Neural progenitor cell (in vitro differentiated cells): ENCODE measurements at regions not wholly inside any gene's neighbourhood (a gene's known extent, or its start where the extent isn't known, plus 50 kb on each side); places are given as distances from the start of the nearest gene placed in this dataset. TPM values are rescaled to one million over a fixed set of nuclear protein-coding genes. Genes with fewer than 3 reads are reported as not detected.

Experiments
- DNase-seq: peaks from one replicate; pipeline ENCODE4 v3.0.0-alpha.2; 2016; ENCODE audit warnings: low spot score
- H2AFZ ChIP-seq: fragments of 200-600 bp; sonication (generic); replicated peaks from 2 replicates; pipeline ENCODE4 v1.6.1; 2016; ENCODE audit warnings: antibody characterized with exemption
- H3F3A ChIP-seq: fragments of 200-600 bp; sonication (generic); 2 replicates; pipeline ENCODE4 v1.6.1; 2016; ENCODE audit warnings: antibody characterized with exemption, low read depth
- H3K27ac ChIP-seq: fragments of 200-600 bp; sonication (generic); 2 replicates; pipeline ENCODE4 v1.5.1; 2016; ENCODE audit warnings: mild to moderate bottlenecking
- H3K27me3 ChIP-seq: fragments of 200-600 bp; sonication (generic); 2 replicates; pipeline ENCODE4 v1.6.1; 2016; ENCODE audit warnings: mild to moderate bottlenecking, moderate library complexity
- H3K36me3 ChIP-seq: fragments of 200-600 bp; sonication (generic); 2 replicates; pipeline ENCODE4 v1.5.1; 2016
- H3K4me1 ChIP-seq: fragments of 200-600 bp; sonication (generic); 2 replicates; pipeline ENCODE4 v1.6.1; 2016; ENCODE audit warnings: mixed run types
- H3K4me2 ChIP-seq: fragments of 200-600 bp; sonication (generic); 2 replicates; pipeline ENCODE4 v1.6.1; 2016
- H3K4me3 ChIP-seq: fragments of 200-600 bp; sonication (generic); 2 replicates; pipeline ENCODE4 v1.5.1; 2016
- H3K79me2 ChIP-seq: fragments of 200-600 bp; sonication (generic); 2 replicates; pipeline ENCODE4 v1.6.1; 2016; ENCODE audit warnings: low read depth
- H3K9ac ChIP-seq: fragments of 200-600 bp; sonication (generic); 2 replicates; pipeline ENCODE4 v1.6.1; 2016
- H3K9me3 ChIP-seq: fragments of 200-600 bp; sonication (generic); 2 replicates; pipeline ENCODE4 v1.5.1; 2016; ENCODE audit warnings: low read depth
- H4K20me1 ChIP-seq: fragments of 200-600 bp; sonication (generic); 2 replicates; pipeline ENCODE4 v1.6.1; 2016; ENCODE audit warnings: low read depth
- H3K27ac Mint-ChIP-seq: 3 replicates; pipeline ENCODE4 v1.8.0; 2021; ENCODE audit warnings: mixed read lengths
- H3K27me3 Mint-ChIP-seq: 2 replicates; pipeline ENCODE4 v1.8.0; 2022; ENCODE audit warnings: low read depth, mild to moderate bottlenecking, inconsistent platforms, moderate library complexity, mixed read lengths; ENCODE audit not compliant: insufficient read depth
- H3K36me3 Mint-ChIP-seq: 3 replicates; pipeline ENCODE4 v1.8.0; 2021; ENCODE audit warnings: mixed read lengths
- H3K4me1 Mint-ChIP-seq: 3 replicates; pipeline ENCODE4 v1.8.0; 2021; ENCODE audit warnings: mixed read lengths
- H3K4me3 Mint-ChIP-seq: 3 replicates; pipeline ENCODE4 v1.8.0; 2021; ENCODE audit warnings: mild to moderate bottlenecking, moderate library complexity, mixed read lengths
- H3K9me3 Mint-ChIP-seq: 3 replicates; pipeline ENCODE4 v1.8.0; 2020; ENCODE audit warnings: mixed read lengths
- CTCF ChIP-seq: fragments of 200-600 bp; sonication (generic); IDR thresholded peaks from 2 replicates; pipeline ENCODE4 v1.5.1; 2017; ENCODE audit warnings: antibody characterized with exemption, mild to moderate bottlenecking
- EZH2 ChIP-seq: fragments of 200-600 bp; sonication (generic); IDR thresholded peaks from 2 replicates; pipeline ENCODE4 v1.6.1; 2017; ENCODE audit warnings: antibody characterized with exemption, mild to moderate bottlenecking, moderate library complexity
- EZH2phosphoT487 ChIP-seq: fragments of 200-600 bp; sonication (generic); IDR thresholded peaks from 2 replicates; pipeline ENCODE4 v1.6.1; 2017; ENCODE audit warnings: antibody characterized with exemption
- microRNA-seq: library from miRNA; unstranded; fragments of <30 nt; microRNA quantifications from one replicate; pipeline ENCODE4, GENCODE V29; 2016
- small RNA-seq: library from RNA; depleted of rRNA; stranded (forward); fragments of <200 nt; gene quantifications from one replicate; pipeline ENCODE3, GENCODE V24; 2015

GRCh38 chr9:93730217-93730616, 153.8 kb downstream of the PHF2 start:
- Histone ChIP-seq H3F3A (no peaks in the 10 kb centered on the region), H3K36me3 (no peaks in the 10 kb centered on the region), H4K20me1 (no peaks in the 10 kb centered on the region), H3K27ac (no peak overlapping the region), H3K79me2 (no peaks in the 10 kb centered on the region), H3K4me2 (no peak overlapping the region), H3K4me3 (no peak overlapping the region), H2AFZ (no peak overlapping the region), H3K27me3 (no peaks in the 10 kb centered on the region), H3K9me3 (peaks cover 14% of the 10 kb centered on the region), H3K9ac (no peak overlapping the region), H3K4me1 (no peaks in the 10 kb centered on the region)
- no peak overlapping the region for H3K4me3 Mint-ChIP-seq
- no peak for TF ChIP-seq EZH2phosphoT487
- no peak for TF ChIP-seq CTCF
- TF ChIP-seq EZH2: no peak
- H3K9me3 Mint-ChIP-seq: peaks cover 24% of the 10 kb centered on the region
- H3K27ac Mint-ChIP-seq: no peak overlapping the region
- peaks cover 3% of the 10 kb centered on the region for H3K27me3 Mint-ChIP-seq
- no peaks in the 10 kb centered on the region for H3K4me1 Mint-ChIP-seq
- no peak for DNase-seq
- H3K36me3 Mint-ChIP-seq: no peaks in the 10 kb centered on the region

Small RNAs in the stretch of these regions (microRNA-seq; reads per million reads assigned to microRNA genes)
- gene MIR4291: not detected

Small RNAs in the stretch of these regions (small RNA-seq; reads per million reads assigned to genes)
- not detected for gene MIR4291
